ENCODE measurements at regions not wholly inside any gene's neighbourhood (a gene's known extent, or its start where the extent isn't known, plus 50 kb on each side); places are given as distances from the start of the nearest gene placed in this dataset.

DNA sequence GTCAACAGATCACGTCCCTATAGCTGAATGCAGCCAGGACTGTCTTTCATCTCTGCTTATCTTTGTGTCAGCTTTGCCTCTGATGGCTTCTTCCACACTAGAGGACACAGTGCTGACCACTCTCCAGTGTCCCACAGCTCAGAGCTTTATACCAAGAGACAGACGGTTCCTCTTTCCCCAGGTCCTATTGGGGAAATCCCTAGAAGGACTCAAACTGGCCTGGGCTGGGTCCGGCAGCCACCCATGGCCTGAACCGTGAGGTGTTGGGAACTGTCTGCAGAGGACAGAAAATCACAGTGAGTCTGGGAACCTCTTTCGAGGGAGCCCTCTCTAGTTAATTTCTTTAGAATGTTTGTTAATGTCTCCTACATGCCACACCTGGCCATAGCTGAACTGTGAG, 68.3 kb upstream of the SHB start:
- TF ChIP-seq ZNF274 (IDR thresholded peaks at IDR 0.05; ENCODE audit: low read depth, low read length) (no peak), YY1 (IDR thresholded peaks at IDR 0.05; ENCODE audit: insufficient read depth, insufficient read length) (no peak), SUZ12 (IDR thresholded peaks at IDR 0.05; ENCODE audit: extremely low read depth, insufficient read depth, insufficient read length) (no peak)
